ENCODE measurements at regions not wholly inside any gene's neighbourhood (a gene's known extent, or its start where the extent isn't known, plus 50 kb on each side); places are given as distances from the start of the nearest gene placed in this dataset. TPM values are rescaled to one million over a fixed set of nuclear protein-coding genes. Genes with fewer than 3 reads are reported as not detected.

GRCh38 chr14:29521526-29522137 is 406.0 kb downstream of the PRKD1 start:
- Histone ChIP-seq H3K4me3 (replicated peaks in 1 of 3; ENCODE audit: low read depth in 2 of 3, low read length in 3 of 3) (no peak overlapping the region), H3K4me2 (replicated peaks; ENCODE audit: extremely low read depth, low read length, poor library complexity, severe bottlenecking) (no peak overlapping the region), H3K27ac (ENCODE audit: low read depth in 1 of 2, low read length in 2 of 2) (no peak overlapping the region), H3K9me3 (replicated peaks in 1 of 2; ENCODE audit: control insufficient read depth in 1 of 2, insufficient read depth in 1 of 2, low read length in 2 of 2) (peaks cover 0 to 3% of the 10 kb centered on the region in 2 donors), H2AFZ (ENCODE audit: insufficient read depth, low read depth, low read length, poor library complexity, severe bottlenecking) (no peak overlapping the region), H3K79me2 (ENCODE audit: insufficient read depth, low read length) (no peaks in the 10 kb centered on the region), H3K36me3 (replicated peaks in 1 of 2; ENCODE audit: control insufficient read depth in 1 of 2, insufficient read depth in 2 of 2, low read length in 2 of 2) (no peaks in the 10 kb centered on the region), H3K27me3 (ENCODE audit: control insufficient read depth in 2 of 2, insufficient read depth in 2 of 2, low read length in 2 of 2) (no peaks in the 10 kb centered on the region), H3K4me1 (ENCODE audit: control insufficient read depth in 1 of 2, insufficient read depth in 2 of 2, low read length in 2 of 2) (no peaks in the 10 kb centered on the region), H3K9ac (ENCODE audit: insufficient read depth, low read length, poor library complexity, severe bottlenecking) (no peak overlapping the region), H4K20me1 (ENCODE audit: insufficient read depth, low read length) (no peaks in the 10 kb centered on the region)
- DNase-seq, result no peak
- Mint-ChIP-seq H3K27ac (no peak overlapping the region), H3K9me3 (peaks cover 0 to 11% (median 7%) of the 10 kb centered on the region in 7 donors), H3K4me3 (no peak overlapping the region), H3K36me3 (no peaks in the 10 kb centered on the region), H3K4me1 (no peaks in the 10 kb centered on the region), H3K27me3 (ENCODE audit: low read depth in 3 of 3) (peaks cover 0 to 4% (median 0%) of the 10 kb centered on the region in 3 donors)
- whole genome bisulfite sequencing (ENCODE audit: insufficient coverage), result 65% methylated on average over 2 of the region's 2 CpGs
- TF ChIP-seq, protein P1, sequence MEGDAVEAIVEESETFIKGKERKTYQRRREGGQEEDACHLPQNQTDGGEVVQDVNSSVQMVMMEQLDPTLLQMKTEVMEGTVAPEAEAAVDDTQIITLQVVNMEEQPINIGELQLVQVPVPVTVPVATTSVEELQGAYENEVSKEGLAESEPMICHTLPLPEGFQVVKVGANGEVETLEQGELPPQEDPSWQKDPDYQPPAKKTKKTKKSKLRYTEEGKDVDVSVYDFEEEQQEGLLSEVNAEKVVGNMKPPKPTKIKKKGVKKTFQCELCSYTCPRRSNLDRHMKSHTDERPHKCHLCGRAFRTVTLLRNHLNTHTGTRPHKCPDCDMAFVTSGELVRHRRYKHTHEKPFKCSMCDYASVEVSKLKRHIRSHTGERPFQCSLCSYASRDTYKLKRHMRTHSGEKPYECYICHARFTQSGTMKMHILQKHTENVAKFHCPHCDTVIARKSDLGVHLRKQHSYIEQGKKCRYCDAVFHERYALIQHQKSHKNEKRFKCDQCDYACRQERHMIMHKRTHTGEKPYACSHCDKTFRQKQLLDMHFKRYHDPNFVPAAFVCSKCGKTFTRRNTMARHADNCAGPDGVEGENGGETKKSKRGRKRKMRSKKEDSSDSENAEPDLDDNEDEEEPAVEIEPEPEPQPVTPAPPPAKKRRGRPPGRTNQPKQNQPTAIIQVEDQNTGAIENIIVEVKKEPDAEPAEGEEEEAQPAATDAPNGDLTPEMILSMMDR (IDR thresholded peaks at IDR 0.05), result no peak
- intact Hi-C loops (cut with micrococcal nuclease), result no loop called here

Small RNA genes in the stretch of these regions (small RNA-seq; reads per million reads assigned to genes)
- gene RF00019 (ENCODE audit: insufficient read length, low read depth) (not detected), gene RNU11-5P (ENCODE audit: insufficient read length, low read depth) (not detected), gene RNU6-864P (ENCODE audit: insufficient read length, low read depth) (not detected)
